ENCODE measurements at regions not wholly inside any gene's neighbourhood (a gene's known extent, or its start where the extent isn't known, plus 50 kb on each side); places are given as distances from the start of the nearest gene placed in this dataset.

- no peak for TF ChIP-seq GABPA (IDR thresholded peaks at IDR 0.05; ENCODE audit: borderline replicate concordance, insufficient read depth, low read length)
Observed at GRCh38 chr15:68500363-68501258, 68.6 kb upstream of the ITGA11 start (continued).
